Sigmoid colon (tissue), 4 donors: ENCODE measurements at regions not wholly inside any gene's neighbourhood (a gene's known extent, or its start where the extent isn't known, plus 50 kb on each side); places are given as distances from the start of the nearest gene placed in this dataset.

Source experiments
- CTCF ChIP-seq, 4 experiments: fragments of 450-650 bp in 3 of 4; fragments of 200-600 bp in 1 of 4; IDR thresholded peaks; one replicate each; pipeline ENCODE4 v1.5.1; 2016 to 2019; ENCODE audit warnings: antibody characterized with exemption in 4 of 4, mild to moderate bottlenecking in 3 of 4, moderate library complexity in 2 of 4
- EP300 ChIP-seq, 4 donors: sonication (generic); formaldehyde crosslinking; IDR thresholded peaks; one replicate each; pipeline ENCODE4 v1.6.1; 2017; ENCODE audit warnings: antibody characterized with exemption in 4 of 4
- POLR2A ChIP-seq, 2 donors: fragments of 450-650 bp; IDR thresholded peaks; one replicate each; pipeline ENCODE4 v1.6.1; 2016; ENCODE audit warnings: antibody characterized with exemption in 2 of 2, mild to moderate bottlenecking in 2 of 2, moderate library complexity in 2 of 2
- POLR2AphosphoS5 ChIP-seq, 4 donors: sonication (generic); formaldehyde crosslinking; IDR thresholded peaks; one replicate each; pipeline ENCODE4 v1.6.1; 2017; ENCODE audit warnings: antibody characterized with exemption in 4 of 4

GRCh38 chr2:217101972-217102371 lies 242.1 kb upstream of the TNP1 start:
- no peak for TF ChIP-seq POLR2A (IDR thresholded peaks at IDR 0.05)
- no peak for TF ChIP-seq CTCF (IDR thresholded peaks at IDR 0.05)
- TF ChIP-seq EP300 (IDR thresholded peaks at IDR 0.05), result no peak
- TF ChIP-seq POLR2AphosphoS5 (IDR thresholded peaks at IDR 0.05), result no peak
